ENCODE measurements at regions not wholly inside any gene's neighbourhood (a gene's known extent, or its start where the extent isn't known, plus 50 kb on each side); places are given as distances from the start of the nearest gene placed in this dataset.

DNA sequence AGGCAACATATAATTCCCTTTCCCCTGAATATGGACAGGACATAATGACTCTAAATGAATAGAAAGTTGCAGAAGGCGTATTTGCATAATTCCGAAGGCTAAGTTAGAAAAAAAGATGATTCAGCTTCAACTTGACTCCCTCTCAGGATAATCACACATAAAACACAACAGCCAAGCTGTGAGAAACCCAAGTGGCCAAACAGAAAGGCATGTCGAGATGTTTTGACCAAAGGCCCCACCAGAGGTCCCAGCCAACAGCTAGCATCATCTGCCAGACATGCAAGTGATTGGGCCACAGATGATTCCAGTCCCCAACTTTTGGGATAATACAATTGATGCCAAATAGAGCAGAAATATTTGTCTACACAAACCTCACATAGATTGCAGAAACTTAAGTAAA lies 444.9 kb downstream of the LTN1 start:
- 0% methylated on average over 3 of the region's 3 CpGs for WGBS (ENCODE audit: insufficient coverage, low coverage, missing lambda C conversion rate)
- Histone ChIP-seq H3K9ac (ENCODE audit: insufficient read depth in 1 of 2, low read depth in 2 of 2, low read length in 2 of 2) (no peak overlapping the region), H3K79me2 (ENCODE audit: control insufficient read depth, insufficient read depth, low read length) (no peaks in the 10 kb centered on the region), H3K4me3 (no peak overlapping the region), H3K27me3 (ENCODE audit: control insufficient read depth in 2 of 2, insufficient read depth in 2 of 2, low read length in 2 of 2) (no peaks in the 10 kb centered on the region), H3K27ac (ENCODE audit: extremely low read depth, low read depth, low read length) (no peak overlapping the region), H3K9me1 (ENCODE audit: control insufficient read depth, insufficient read depth, low read length) (no peaks in the 10 kb centered on the region), H3K4me1 (replicated peaks in 1 of 2; ENCODE audit: control insufficient read depth in 2 of 2, insufficient read depth in 2 of 2, low read length in 2 of 2) (no peaks in the 10 kb centered on the region), H3K36me3 (ENCODE audit: control insufficient read depth, insufficient read depth, low read length) (no peaks in the 10 kb centered on the region), H4K20me1 (replicated peaks; ENCODE audit: control insufficient read depth, insufficient read depth, low read length) (no peaks in the 10 kb centered on the region), H3K9me3 (replicated peaks; ENCODE audit: control insufficient read depth, insufficient read depth, low read depth, low read length) (0 out of 2 replicates have a peak, but pooled peaks cover 1% of the 10 kb centered on the region), H3K4me2 (ENCODE audit: insufficient read depth, low read length) (no peak overlapping the region), H2AFZ (ENCODE audit: low read depth, low read length) (no peak overlapping the region)
- no TSS peak for BruUV-seq (replicated peaks)
- ATAC-seq (no peak), DNase-seq (ENCODE audit: extremely low read depth in 1 of 4, low spot score in 3 of 4) (no peak), FAIRE-seq (no peak)
- ChIA-PET POLR2A (no interaction called here), CTCF (ENCODE audit: low intra/inter-chr PET ratio) (no interaction called here)
- TF ChIP-seq ZNF589 (CRISPR knock-in tag; IDR thresholded peaks at IDR 0.05; ENCODE audit: low read depth) (no peak), ZBTB43 (CRISPR knock-in tag; IDR thresholded peaks at IDR 0.05) (no peak), ESRRB (CRISPR knock-in tag; IDR thresholded peaks at IDR 0.05; ENCODE audit: borderline replicate concordance) (no peak), SMARCA4 (IDR thresholded peaks at IDR 0.05) (no peak), PTBP1 (IDR thresholded peaks at IDR 0.05; ENCODE audit: low read depth, low read length) (no peak), SP1 (CRISPR knock-in tag; IDR thresholded peaks at IDR 0.05) (no peak), MECOM (CRISPR knock-in tag; IDR thresholded peaks at IDR 0.05) (no peak), POLR3A (IDR thresholded peaks at IDR 0.05; ENCODE audit: borderline replicate concordance, extremely low read depth, insufficient read depth, insufficient read length) (no peak), MAFF (IDR thresholded peaks at IDR 0.05; ENCODE audit: low read length) (no peak), ELF4 (CRISPR knock-in tag; IDR thresholded peaks at IDR 0.05) (no peak), RAD51 (IDR thresholded peaks at IDR 0.05; ENCODE audit: borderline replicate concordance, low read depth) (no peak), ZNF134 (CRISPR knock-in tag; conservative IDR thresholded peaks at IDR 0.05) (no peak), TCF15 (CRISPR knock-in tag; IDR thresholded peaks at IDR 0.05) (no peak), DNMT1 (IDR thresholded peaks at IDR 0.05) (no peak)
- TF ChIP-seq, protein P1, sequence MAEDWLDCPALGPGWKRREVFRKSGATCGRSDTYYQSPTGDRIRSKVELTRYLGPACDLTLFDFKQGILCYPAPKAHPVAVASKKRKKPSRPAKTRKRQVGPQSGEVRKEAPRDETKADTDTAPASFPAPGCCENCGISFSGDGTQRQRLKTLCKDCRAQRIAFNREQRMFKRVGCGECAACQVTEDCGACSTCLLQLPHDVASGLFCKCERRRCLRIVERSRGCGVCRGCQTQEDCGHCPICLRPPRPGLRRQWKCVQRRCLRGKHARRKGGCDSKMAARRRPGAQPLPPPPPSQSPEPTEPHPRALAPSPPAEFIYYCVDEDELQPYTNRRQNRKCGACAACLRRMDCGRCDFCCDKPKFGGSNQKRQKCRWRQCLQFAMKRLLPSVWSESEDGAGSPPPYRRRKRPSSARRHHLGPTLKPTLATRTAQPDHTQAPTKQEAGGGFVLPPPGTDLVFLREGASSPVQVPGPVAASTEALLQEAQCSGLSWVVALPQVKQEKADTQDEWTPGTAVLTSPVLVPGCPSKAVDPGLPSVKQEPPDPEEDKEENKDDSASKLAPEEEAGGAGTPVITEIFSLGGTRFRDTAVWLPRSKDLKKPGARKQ (CRISPR knock-in tag; IDR thresholded peaks at IDR 0.05), result no peak
- TF ChIP-seq, protein P2, sequence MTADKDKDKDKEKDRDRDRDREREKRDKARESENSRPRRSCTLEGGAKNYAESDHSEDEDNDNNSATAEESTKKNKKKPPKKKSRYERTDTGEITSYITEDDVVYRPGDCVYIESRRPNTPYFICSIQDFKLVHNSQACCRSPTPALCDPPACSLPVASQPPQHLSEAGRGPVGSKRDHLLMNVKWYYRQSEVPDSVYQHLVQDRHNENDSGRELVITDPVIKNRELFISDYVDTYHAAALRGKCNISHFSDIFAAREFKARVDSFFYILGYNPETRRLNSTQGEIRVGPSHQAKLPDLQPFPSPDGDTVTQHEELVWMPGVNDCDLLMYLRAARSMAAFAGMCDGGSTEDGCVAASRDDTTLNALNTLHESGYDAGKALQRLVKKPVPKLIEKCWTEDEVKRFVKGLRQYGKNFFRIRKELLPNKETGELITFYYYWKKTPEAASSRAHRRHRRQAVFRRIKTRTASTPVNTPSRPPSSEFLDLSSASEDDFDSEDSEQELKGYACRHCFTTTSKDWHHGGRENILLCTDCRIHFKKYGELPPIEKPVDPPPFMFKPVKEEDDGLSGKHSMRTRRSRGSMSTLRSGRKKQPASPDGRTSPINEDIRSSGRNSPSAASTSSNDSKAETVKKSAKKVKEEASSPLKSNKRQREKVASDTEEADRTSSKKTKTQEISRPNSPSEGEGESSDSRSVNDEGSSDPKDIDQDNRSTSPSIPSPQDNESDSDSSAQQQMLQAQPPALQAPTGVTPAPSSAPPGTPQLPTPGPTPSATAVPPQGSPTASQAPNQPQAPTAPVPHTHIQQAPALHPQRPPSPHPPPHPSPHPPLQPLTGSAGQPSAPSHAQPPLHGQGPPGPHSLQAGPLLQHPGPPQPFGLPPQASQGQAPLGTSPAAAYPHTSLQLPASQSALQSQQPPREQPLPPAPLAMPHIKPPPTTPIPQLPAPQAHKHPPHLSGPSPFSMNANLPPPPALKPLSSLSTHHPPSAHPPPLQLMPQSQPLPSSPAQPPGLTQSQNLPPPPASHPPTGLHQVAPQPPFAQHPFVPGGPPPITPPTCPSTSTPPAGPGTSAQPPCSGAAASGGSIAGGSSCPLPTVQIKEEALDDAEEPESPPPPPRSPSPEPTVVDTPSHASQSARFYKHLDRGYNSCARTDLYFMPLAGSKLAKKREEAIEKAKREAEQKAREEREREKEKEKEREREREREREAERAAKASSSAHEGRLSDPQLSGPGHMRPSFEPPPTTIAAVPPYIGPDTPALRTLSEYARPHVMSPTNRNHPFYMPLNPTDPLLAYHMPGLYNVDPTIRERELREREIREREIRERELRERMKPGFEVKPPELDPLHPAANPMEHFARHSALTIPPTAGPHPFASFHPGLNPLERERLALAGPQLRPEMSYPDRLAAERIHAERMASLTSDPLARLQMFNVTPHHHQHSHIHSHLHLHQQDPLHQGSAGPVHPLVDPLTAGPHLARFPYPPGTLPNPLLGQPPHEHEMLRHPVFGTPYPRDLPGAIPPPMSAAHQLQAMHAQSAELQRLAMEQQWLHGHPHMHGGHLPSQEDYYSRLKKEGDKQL (CRISPR knock-in tag; IDR thresholded peaks at IDR 0.05; ENCODE audit: borderline replicate concordance), result no peak
- in situ Hi-C loops (cut with MboI), result no loop called here
- intact Hi-C loops (cut with micrococcal nuclease), result no loop called here
